ENCODE measurements at regions not wholly inside any gene's neighbourhood (a gene's known extent, or its start where the extent isn't known, plus 50 kb on each side); places are given as distances from the start of the nearest gene placed in this dataset.
"Not testable (repeated sequence)": the region's sequence is repeated elsewhere in the genome, so short reads cannot be mapped to it uniquely, and the experiment has no call there.

GRCh38 chr1:182235604-182235951 lies 156.0 kb downstream of the GLUL start:
- Histone ChIP-seq H3K4me3 (ENCODE audit: low read length) (no peak overlapping the region), H3K9me3 (ENCODE audit: control insufficient read depth in 2 of 3, low read length in 3 of 3) (no peaks in the 10 kb centered on the region), H3K4me1 (ENCODE audit: control insufficient read depth in 2 of 2, insufficient read depth in 2 of 2, low read length in 2 of 2) (no peaks in the 10 kb centered on the region), H3K36me3 (ENCODE audit: control insufficient read depth in 2 of 3, insufficient read depth in 3 of 3, low read length in 3 of 3) (no peaks in the 10 kb centered on the region), H3K27ac (ENCODE audit: low read depth, low read length) (no peak overlapping the region), H3K27me3 (ENCODE audit: control insufficient read depth in 2 of 2, insufficient read depth in 2 of 2, low read length in 2 of 2) (no peaks in the 10 kb centered on the region)
- intact Hi-C loops (cut with micrococcal nuclease): no loop called here
- peak; percentile 41 for ATAC-seq
- H3K4me1 Mint-ChIP-seq: peaks cover 6 to 23% (median 13%) of the 10 kb centered on the region in 7 donors
- H3K4me3 Mint-ChIP-seq: peak overlapping the region in 4 of 10 donors; percentile 0 to 30 (median 8)
- peaks cover 0 to 4% (median 0%) of the 10 kb centered on the region in 5 donors for H3K36me3 Mint-ChIP-seq
- peak in 4 of 9 donors; percentile 6 to 23 (median 6) for DNase-seq
- peaks cover 0 to 7% (median 0%) of the 10 kb centered on the region in 11 donors for H3K9me3 Mint-ChIP-seq
- ChIA-PET POLR2A (no interaction called here), CTCF (interaction anchor here (0.6 kb wide), 1 partner anchor 89 kb away, joined by 4 read pairs; no protein-coding TSS in a partner anchor)
- H3K27me3 Mint-ChIP-seq: peaks cover 0 to 7% (median 0%) of the 10 kb centered on the region in 5 donors
- peak overlapping the region in 5 of 9 donors; percentile 12 to 83 (median 43) for H3K27ac Mint-ChIP-seq

- peaks cover 0 to 3% (median 0%) of the 10 kb centered on the region in 11 donors for H3K9me3 Mint-ChIP-seq
- intact Hi-C loops (cut with micrococcal nuclease): no loop called here
- peaks cover 0 to 3% (median 1%) of the 10 kb centered on the region in 7 donors for H3K4me1 Mint-ChIP-seq
- Histone ChIP-seq H3K9me3 (ENCODE audit: control insufficient read depth in 2 of 3, low read length in 3 of 3) (no peaks in the 10 kb centered on the region), H3K27me3 (ENCODE audit: control insufficient read depth in 2 of 2, insufficient read depth in 2 of 2, low read length in 2 of 2) (no peaks in the 10 kb centered on the region), H3K4me3 (ENCODE audit: low read length) (no peak overlapping the region), H3K36me3 (ENCODE audit: control insufficient read depth in 2 of 3, insufficient read depth in 3 of 3, low read length in 3 of 3) (no peaks in the 10 kb centered on the region), H3K4me1 (ENCODE audit: control insufficient read depth in 2 of 2, insufficient read depth in 2 of 2, low read length in 2 of 2) (no peaks in the 10 kb centered on the region), H3K27ac (ENCODE audit: low read depth, low read length) (no peak overlapping the region)
- H3K27ac Mint-ChIP-seq: no peak overlapping the region
- ChIA-PET CTCF (no interaction called here), POLR2A (no interaction called here)
- peaks cover 0 to 6% (median 0%) of the 10 kb centered on the region in 5 donors for H3K36me3 Mint-ChIP-seq
- no peak overlapping the region for H3K4me3 Mint-ChIP-seq
- no peak for ATAC-seq
- DNase-seq: no peak
- H3K27me3 Mint-ChIP-seq: peaks cover 0 to 9% (median 0%) of the 10 kb centered on the region in 5 donors
These were observed 161.6 kb downstream of the GLUL start for GRCh38 chr1:182229921-182230491.

GRCh38 chr1:182229451-182229850 lies 162.1 kb downstream of the GLUL start:
- Histone ChIP-seq H3K4me1 (ENCODE audit: control insufficient read depth in 2 of 2, insufficient read depth in 2 of 2, low read length in 2 of 2) (no peaks in the 10 kb centered on the region), H3K27ac (ENCODE audit: low read depth, low read length) (no peak overlapping the region), H3K9me3 (ENCODE audit: control insufficient read depth in 2 of 3, low read length in 3 of 3) (no peaks in the 10 kb centered on the region), H3K36me3 (ENCODE audit: control insufficient read depth in 2 of 3, insufficient read depth in 3 of 3, low read length in 3 of 3) (no peaks in the 10 kb centered on the region), H3K4me3 (ENCODE audit: low read length) (no peak overlapping the region), H3K27me3 (ENCODE audit: control insufficient read depth in 2 of 2, insufficient read depth in 2 of 2, low read length in 2 of 2) (no peaks in the 10 kb centered on the region)
- CTCF ChIA-PET: no interaction called here
- ATAC-seq (no peak), DNase-seq (no peak)
- Mint-ChIP-seq H3K9me3 (peaks cover 0 to 3% (median 0%) of the 10 kb centered on the region in 11 donors), H3K36me3 (peaks cover 0 to 6% (median 0%) of the 10 kb centered on the region in 5 donors), H3K4me3 (no peak overlapping the region), H3K27ac (no peak overlapping the region), H3K27me3 (peaks cover 0 to 9% (median 0%) of the 10 kb centered on the region in 5 donors), H3K4me1 (no peaks in the 10 kb centered on the region)
- intact Hi-C loops (cut with micrococcal nuclease): no loop called here
- POLR2A ChIA-PET: no interaction called here

- Histone ChIP-seq H3K4me1 (ENCODE audit: control insufficient read depth in 2 of 2, insufficient read depth in 2 of 2, low read length in 2 of 2) (no peaks in the 10 kb centered on the region), H3K4me3 (ENCODE audit: low read length) (no peak overlapping the region), H3K36me3 (ENCODE audit: control insufficient read depth in 2 of 3, insufficient read depth in 3 of 3, low read length in 3 of 3) (no peaks in the 10 kb centered on the region), H3K27ac (ENCODE audit: low read depth, low read length) (no peak overlapping the region), H3K27me3 (ENCODE audit: control insufficient read depth in 2 of 2, insufficient read depth in 2 of 2, low read length in 2 of 2) (no peaks in the 10 kb centered on the region), H3K9me3 (ENCODE audit: control insufficient read depth in 2 of 3, low read length in 3 of 3) (no peaks in the 10 kb centered on the region)
- Mint-ChIP-seq H3K27ac (no peak overlapping the region), H3K27me3 (peaks cover 0 to 13% (median 0%) of the 10 kb centered on the region in 5 donors), H3K9me3 (peaks cover 0 to 14% (median 0%) of the 10 kb centered on the region in 11 donors), H3K4me1 (no peaks in the 10 kb centered on the region), H3K36me3 (peaks cover 0 to 6% (median 0%) of the 10 kb centered on the region in 5 donors), H3K4me3 (no peak overlapping the region)
- CTCF ChIA-PET: no interaction called here
- POLR2A ChIA-PET: interaction anchor here (0.6 kb wide), 1 partner anchor 9 kb away, joined by 3 read pairs; no protein-coding TSS in a partner anchor
- no peak for DNase-seq
- intact Hi-C loops (cut with micrococcal nuclease): no loop called here
- ATAC-seq: no peak
These were observed 163.6 kb downstream of the GLUL start for GRCh38 chr1:182227864-182228547.

- H3K4me3 Mint-ChIP-seq: no peak overlapping the region
- H3K27me3 ChIP-seq (ENCODE audit: control insufficient read depth in 2 of 2, insufficient read depth in 2 of 2, low read length in 2 of 2): no peaks in the 10 kb centered on the region
- H3K27ac Mint-ChIP-seq: no peak overlapping the region
- ATAC-seq (no peak), DNase-seq (no peak)
- H3K36me3 ChIP-seq (ENCODE audit: control insufficient read depth in 2 of 3, insufficient read depth in 3 of 3, low read length in 3 of 3): no peaks in the 10 kb centered on the region
- POLR2A ChIA-PET: no interaction called here
- intact Hi-C loops (cut with micrococcal nuclease): no loop called here
- H3K36me3 Mint-ChIP-seq: peaks cover 0 to 11% (median 0%) of the 10 kb centered on the region in 5 donors
- no peaks in the 10 kb centered on the region for H3K4me1 ChIP-seq (ENCODE audit: control insufficient read depth in 2 of 2, insufficient read depth in 2 of 2, low read length in 2 of 2)
- H3K27me3 Mint-ChIP-seq: peaks cover 0 to 20% (median 0%) of the 10 kb centered on the region in 5 donors
- no peak overlapping the region for H3K27ac ChIP-seq (ENCODE audit: low read depth, low read length)
- no peaks in the 10 kb centered on the region for H3K9me3 ChIP-seq (ENCODE audit: control insufficient read depth in 2 of 3, low read length in 3 of 3)
- H3K9me3 Mint-ChIP-seq: peaks cover 4 to 24% (median 9%) of the 10 kb centered on the region in 11 donors
- CTCF ChIA-PET: no interaction called here
- H3K4me1 Mint-ChIP-seq: no peaks in the 10 kb centered on the region
- no peak overlapping the region for H3K4me3 ChIP-seq (ENCODE audit: low read length)
These were observed 165.0 kb downstream of the GLUL start for GRCh38 chr1:182226618-182227017.

GRCh38 chr1:182225755-182226154 lies 164.2 kb upstream of the ZNF648 start:
- H3K27ac Mint-ChIP-seq; DNase-seq; ATAC-seq; H3K9me3 ChIP-seq (ENCODE audit: control insufficient read depth in 2 of 3, low read length in 3 of 3); H3K4me1 Mint-ChIP-seq; intact Hi-C loops (cut with micrococcal nuclease); H3K27me3 ChIP-seq (ENCODE audit: control insufficient read depth in 2 of 2, insufficient read depth in 2 of 2, low read length in 2 of 2); H3K4me3 Mint-ChIP-seq; H3K36me3 ChIP-seq (ENCODE audit: control insufficient read depth in 2 of 3, insufficient read depth in 3 of 3, low read length in 3 of 3); POLR2A ChIA-PET; H3K4me3 ChIP-seq (ENCODE audit: low read length); H3K27ac ChIP-seq (ENCODE audit: low read depth, low read length); CTCF ChIA-PET; H3K4me1 ChIP-seq (ENCODE audit: control insufficient read depth in 2 of 2, insufficient read depth in 2 of 2, low read length in 2 of 2): not testable (repeated sequence)
- peaks cover 0 to 18% (median 0%) of the 10 kb centered on the region in 5 donors for H3K27me3 Mint-ChIP-seq
- peaks cover 4 to 30% (median 15%) of the 10 kb centered on the region in 11 donors for H3K9me3 Mint-ChIP-seq
- peaks cover 0 to 13% (median 0%) of the 10 kb centered on the region in 5 donors for H3K36me3 Mint-ChIP-seq

Data from naive thymus-derived CD4-positive, alpha-beta T cell (primary cell).